Activated CD4-positive, alpha-beta memory T cell treated with anti-CD3 and anti-CD28 coated beads for 36 hours (primary cell): ENCODE measurements at regions not wholly inside any gene's neighbourhood (a gene's known extent, or its start where the extent isn't known, plus 50 kb on each side); places are given as distances from the start of the nearest gene placed in this dataset.
"Not testable (repeated sequence)": the region's sequence is repeated elsewhere in the genome, so short reads cannot be mapped to it uniquely, and the experiment has no call there.

Experiments used
- CTCF ChIA-PET: fragments of 350-600 bp; sonication (Branson Sonifier 250); formaldehyde crosslinking; loops from one replicate; lab custom pipeline; 2021; ENCODE audit warnings: antibody characterized with exemption, inconsistent platforms; lab: Charles Lee
- POLR2A ChIA-PET: fragments of 350-600 bp; sonication (Branson Sonifier 250); formaldehyde crosslinking; loops from one replicate; lab custom pipeline; 2021; ENCODE audit warnings: antibody characterized with exemption; lab: Charles Lee
- DNase-seq: peaks from one replicate; pipeline ENCODE4 v3.0.0-alpha.2; 2020
- H3K27ac Mint-ChIP-seq: one replicate; pipeline ENCODE4 v1.8.0; 2021; ENCODE audit warnings: mixed read lengths
- H3K27me3 Mint-ChIP-seq: one replicate; pipeline ENCODE4 v1.8.0; 2021; ENCODE audit warnings: mixed read lengths
- H3K36me3 Mint-ChIP-seq: one replicate; pipeline ENCODE4 v1.8.0; 2021; ENCODE audit warnings: mixed read lengths
- H3K4me1 Mint-ChIP-seq: one replicate; pipeline ENCODE4 v1.8.0; 2021; ENCODE audit warnings: low read depth, mixed read lengths
- H3K4me3 Mint-ChIP-seq: one replicate; pipeline ENCODE4 v1.8.0; 2021; ENCODE audit warnings: mild to moderate bottlenecking, mixed read lengths
- H3K9me3 Mint-ChIP-seq: one replicate; pipeline ENCODE4 v1.8.0; 2021; ENCODE audit warnings: mixed read lengths
- intact Hi-C: fragments of 100-400 bp; cut with micrococcal nuclease; formaldehyde crosslinking; loops from one replicate; pipeline ENCODE4 v1.15.1; 2023

- Mint-ChIP-seq H3K27ac (no peak overlapping the region), H3K27me3 (no peaks in the 10 kb centered on the region), H3K4me1 (no peaks in the 10 kb centered on the region), H3K36me3 (no peaks in the 10 kb centered on the region), H3K9me3 (no peaks in the 10 kb centered on the region), H3K4me3 (no peak overlapping the region)
- no peak for DNase-seq
- POLR2A ChIA-PET, result no interaction called here
- CTCF ChIA-PET, result interaction anchor here (0.6 kb wide), 1 partner anchor 10 kb away, joined by 3 read pairs; no protein-coding TSS in a partner anchor
- intact Hi-C loops, result no loop called here
These were observed 156.5 kb downstream of the HLX start for GRCh38 chr1:221035662-221036153.

DNA sequence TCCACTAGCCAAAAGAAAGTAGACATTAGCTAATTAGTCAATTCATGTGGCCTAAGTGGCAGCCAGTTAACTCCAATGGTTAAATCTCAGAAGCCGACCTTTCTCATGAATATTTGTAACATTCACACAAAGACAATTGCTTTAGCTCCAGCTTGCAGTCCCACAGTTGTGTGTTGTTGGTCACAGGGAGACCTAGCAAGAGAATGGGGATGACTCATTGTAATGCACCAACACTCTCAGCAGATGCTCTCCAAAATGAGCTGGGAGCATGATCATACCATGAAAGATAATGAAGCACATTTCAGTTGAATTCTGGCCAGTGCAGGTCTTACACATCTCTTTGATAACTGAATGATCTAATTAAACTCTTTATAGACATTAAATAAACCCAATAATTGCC is 160.4 kb downstream of the HLX start:
- no peaks in the 10 kb centered on the region for H3K36me3 Mint-ChIP-seq
- no peak for DNase-seq
- no peaks in the 10 kb centered on the region for H3K27me3 Mint-ChIP-seq
- H3K27ac Mint-ChIP-seq, result no peak overlapping the region
- ChIA-PET POLR2A (no interaction called here), CTCF (no interaction called here)
- H3K4me1 Mint-ChIP-seq, result no peaks in the 10 kb centered on the region
- no peak overlapping the region for H3K4me3 Mint-ChIP-seq
- intact Hi-C loops, result no loop called here
- H3K9me3 Mint-ChIP-seq, result no peaks in the 10 kb centered on the region

DNA sequence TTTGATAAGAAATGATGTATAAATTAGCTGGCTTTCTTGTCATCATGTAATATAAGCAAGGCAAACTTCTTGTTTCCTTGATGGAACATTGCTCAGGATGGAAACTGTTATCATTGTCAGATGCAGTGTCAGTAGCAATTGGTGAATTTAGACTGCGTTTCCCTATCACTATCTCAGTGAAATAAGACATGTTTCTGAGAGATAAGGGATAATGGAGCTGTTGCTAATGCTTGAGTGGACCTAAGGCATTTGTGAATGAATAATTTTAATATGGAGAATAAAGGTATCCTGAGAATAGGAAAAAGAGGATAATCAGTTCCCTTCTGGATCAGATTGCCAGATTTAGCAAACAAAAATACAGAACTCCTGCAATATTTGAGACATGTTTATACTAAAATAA is 160.9 kb downstream of the HLX start:
- Mint-ChIP-seq H3K4me1 (no peaks in the 10 kb centered on the region), H3K9me3 (no peaks in the 10 kb centered on the region), H3K27ac (no peak overlapping the region), H3K36me3 (no peaks in the 10 kb centered on the region), H3K27me3 (peaks cover 2% of the 10 kb centered on the region), H3K4me3 (no peak overlapping the region)
- no peak for DNase-seq
- intact Hi-C loops, result no loop called here
- ChIA-PET CTCF (no interaction called here), POLR2A (no interaction called here)

GRCh38 chr1:221040691-221041285 is 161.5 kb downstream of the HLX start:
- intact Hi-C loops, result no loop called here
- H3K9me3 Mint-ChIP-seq, result no peaks in the 10 kb centered on the region
- H3K27ac Mint-ChIP-seq, result no peak overlapping the region
- no peak overlapping the region for H3K4me3 Mint-ChIP-seq
- no peaks in the 10 kb centered on the region for H3K4me1 Mint-ChIP-seq
- no peaks in the 10 kb centered on the region for H3K36me3 Mint-ChIP-seq
- peaks cover 2% of the 10 kb centered on the region for H3K27me3 Mint-ChIP-seq
- CTCF ChIA-PET, result no interaction called here
- POLR2A ChIA-PET, result no interaction called here
- DNase-seq, result no peak

GRCh38 chr1:221044538-221044937 is 165.3 kb downstream of the HLX start:
- Mint-ChIP-seq H3K4me1 (no peaks in the 10 kb centered on the region), H3K36me3 (no peaks in the 10 kb centered on the region), H3K9me3 (peaks cover 3% of the 10 kb centered on the region), H3K27ac (no peak overlapping the region), H3K4me3 (no peak overlapping the region), H3K27me3 (peaks cover 4% of the 10 kb centered on the region)
- POLR2A ChIA-PET, result no interaction called here
- intact Hi-C loops, result no loop called here
- DNase-seq, result no peak
- CTCF ChIA-PET, result interaction anchor here (0.7 kb wide), 1 partner anchor 77 kb away, joined by 3 read pairs; no protein-coding TSS in a partner anchor

DNA sequence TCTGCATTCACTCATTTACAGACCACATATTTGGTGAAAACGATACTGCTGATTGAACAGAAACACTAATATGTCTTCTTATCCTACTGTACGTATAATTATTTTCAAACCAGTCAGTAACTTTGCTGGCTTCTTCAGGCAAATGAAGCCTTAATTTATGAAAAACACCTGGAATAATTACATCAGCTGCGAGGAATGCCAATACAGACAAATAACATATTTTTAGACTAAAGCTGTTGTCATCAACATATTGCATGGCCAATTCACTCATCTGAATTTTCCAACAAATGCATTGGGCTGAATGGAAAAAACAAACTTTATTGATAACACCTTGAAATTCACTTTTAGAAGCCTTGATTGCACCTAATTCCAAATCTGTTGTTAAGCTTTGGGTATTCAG is 165.9 kb downstream of the HLX start:
- Mint-ChIP-seq H3K36me3 (no peaks in the 10 kb centered on the region), H3K27me3 (peaks cover 4% of the 10 kb centered on the region), H3K9me3 (peaks cover 9% of the 10 kb centered on the region), H3K27ac (no peak overlapping the region), H3K4me3 (no peak overlapping the region), H3K4me1 (no peaks in the 10 kb centered on the region)
- intact Hi-C loops, result no loop called here
- ChIA-PET CTCF (interaction anchor here (0.7 kb wide), 1 partner anchor 77 kb away, joined by 3 read pairs; no protein-coding TSS in a partner anchor), POLR2A (no interaction called here)
- DNase-seq, result no peak

DNA sequence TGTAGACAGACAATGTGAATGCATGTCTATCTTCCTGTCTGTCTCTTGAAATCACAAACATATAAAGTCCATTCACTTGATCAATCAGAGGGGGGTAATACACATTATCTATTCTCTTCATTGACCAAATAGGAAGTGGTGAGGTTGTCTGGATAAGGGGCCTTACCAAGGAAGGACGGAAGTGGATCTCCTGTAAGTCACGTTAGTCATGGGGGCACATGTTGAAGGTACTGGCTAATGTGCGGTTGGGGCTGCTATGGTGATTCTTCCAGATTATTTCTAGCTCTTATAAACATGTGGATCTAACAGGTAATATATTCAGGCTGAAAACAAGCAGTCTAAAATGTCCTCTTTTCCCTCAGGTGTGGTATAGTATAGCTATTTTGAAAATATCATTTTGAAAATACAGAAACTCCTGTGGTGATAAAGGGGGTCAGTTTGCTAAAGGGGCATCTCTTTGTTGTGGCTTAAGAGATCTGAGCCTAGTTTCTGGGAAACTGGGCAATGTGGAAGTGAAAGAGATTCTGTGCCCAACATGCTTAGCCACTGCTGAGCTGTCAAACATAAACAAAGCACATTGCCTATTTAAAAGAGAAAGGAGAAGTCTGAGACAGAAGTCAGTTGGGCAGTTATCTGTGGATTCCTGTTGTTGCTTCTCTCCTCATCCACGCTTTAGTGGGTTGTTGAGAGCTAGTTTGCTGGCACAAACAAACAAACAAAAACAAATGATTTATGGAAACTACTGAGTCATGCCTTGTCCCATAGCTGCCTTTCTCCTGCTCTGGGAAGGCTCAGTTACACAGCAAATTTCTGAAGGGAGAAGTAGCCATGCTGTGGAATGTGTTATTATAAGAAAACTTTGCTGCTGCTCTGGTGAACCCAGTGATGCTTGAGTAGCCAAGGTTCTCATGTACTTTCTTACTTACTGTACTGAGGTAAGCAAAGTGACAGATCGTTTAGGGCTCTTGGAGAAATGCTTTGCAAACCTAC is 166.9 kb downstream of the HLX start:
- DNase-seq, result no peak
- H3K9me3 Mint-ChIP-seq, result peaks cover 11% of the 10 kb centered on the region
- intact Hi-C loops, result no loop called here
- H3K4me3 Mint-ChIP-seq, result no peak overlapping the region
- peaks cover 4% of the 10 kb centered on the region for H3K27me3 Mint-ChIP-seq
- no peaks in the 10 kb centered on the region for H3K4me1 Mint-ChIP-seq
- ChIA-PET POLR2A (no interaction called here), CTCF (no interaction called here)
- no peaks in the 10 kb centered on the region for H3K36me3 Mint-ChIP-seq
- no peak overlapping the region for H3K27ac Mint-ChIP-seq

GRCh38 chr1:221051391-221051790 is 172.1 kb downstream of the HLX start:
- H3K36me3 Mint-ChIP-seq, CTCF ChIA-PET: not testable (repeated sequence)

DNA sequence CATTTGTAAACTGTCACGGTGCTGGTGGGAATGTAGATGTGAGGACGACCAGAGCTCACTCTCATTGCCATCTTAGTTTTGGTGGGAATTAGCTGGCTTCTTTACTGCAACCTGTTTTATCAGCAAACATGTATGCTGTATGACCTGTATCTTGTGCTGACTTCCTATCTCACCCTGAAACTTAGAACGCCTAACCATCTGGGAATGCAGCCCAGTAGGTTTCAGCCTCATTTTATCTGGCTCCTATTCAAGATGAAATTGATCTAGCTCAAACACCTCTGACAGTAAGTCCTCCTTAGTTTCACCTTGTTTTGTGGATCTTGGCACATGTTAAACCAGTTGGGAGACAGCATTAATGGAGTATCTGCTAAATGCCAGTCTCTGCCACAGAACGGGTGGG is 174.6 kb downstream of the HLX start:
- H3K4me1 Mint-ChIP-seq, result no peaks in the 10 kb centered on the region
- DNase-seq, result no peak
- intact Hi-C loops, result no loop called here
- CTCF ChIA-PET, result no interaction called here
- H3K4me3 Mint-ChIP-seq, result no peak overlapping the region
- POLR2A ChIA-PET, result no interaction called here
- peaks cover 13% of the 10 kb centered on the region for H3K9me3 Mint-ChIP-seq
- H3K27me3 Mint-ChIP-seq, result no peaks in the 10 kb centered on the region
- no peak overlapping the region for H3K27ac Mint-ChIP-seq
- H3K36me3 Mint-ChIP-seq, result no peaks in the 10 kb centered on the region

More at GRCh38 chr1:221051391-221051790, 172.1 kb downstream of the HLX start:
- H3K4me1 Mint-ChIP-seq, H3K27me3 Mint-ChIP-seq, DNase-seq, POLR2A ChIA-PET, intact Hi-C loops, H3K4me3 Mint-ChIP-seq, H3K27ac Mint-ChIP-seq: not testable (repeated sequence)
- H3K9me3 Mint-ChIP-seq, result peaks cover 13% of the 10 kb centered on the region

DNA sequence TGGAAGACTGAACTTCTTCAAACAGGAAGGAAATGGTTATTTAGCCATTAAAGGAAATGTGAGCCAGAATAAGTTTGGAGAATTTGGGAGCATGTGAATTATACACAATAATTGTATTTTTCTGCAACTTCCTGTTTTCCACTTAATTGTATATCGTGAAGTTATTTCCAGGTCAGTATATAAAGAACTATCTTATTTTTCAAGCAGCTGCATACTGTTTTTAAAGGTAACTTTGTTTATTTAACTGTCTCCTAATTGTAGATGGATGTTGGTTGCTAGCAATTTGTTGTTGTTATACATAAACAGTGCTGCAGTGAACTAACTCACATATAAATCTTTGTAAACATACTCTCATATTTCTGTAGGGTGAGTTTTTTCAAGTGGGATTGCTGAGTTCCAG is 180.3 kb downstream of the HLX start:
- CTCF ChIA-PET, result no interaction called here
- Mint-ChIP-seq H3K4me1 (no peaks in the 10 kb centered on the region), H3K27me3 (peaks cover 2% of the 10 kb centered on the region), H3K27ac (no peak overlapping the region), H3K36me3 (no peaks in the 10 kb centered on the region), H3K9me3 (no peaks in the 10 kb centered on the region), H3K4me3 (no peak overlapping the region)
- POLR2A ChIA-PET, result no interaction called here
- intact Hi-C loops, result no loop called here
- DNase-seq, result no peak

DNA sequence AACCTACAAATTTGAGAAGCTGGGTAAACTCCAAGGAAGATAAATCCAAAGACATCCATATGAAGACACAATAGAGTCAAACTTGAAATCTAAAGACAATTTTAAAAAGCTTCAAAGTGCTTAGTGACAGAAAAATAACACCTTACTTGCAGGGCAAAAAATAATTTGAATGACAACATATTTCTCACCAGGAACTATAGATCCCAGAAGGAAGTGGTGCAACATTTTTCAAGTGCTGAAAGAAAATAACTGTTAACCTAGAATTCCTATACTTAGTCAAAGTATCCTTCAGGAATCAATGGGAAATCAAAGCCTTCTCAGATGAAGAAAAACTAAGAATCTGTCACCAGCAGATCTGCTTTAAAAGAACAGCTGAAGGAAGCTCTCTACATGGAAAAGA is 184.4 kb downstream of the HLX start:
- no peak overlapping the region for H3K4me3 Mint-ChIP-seq

DNA sequence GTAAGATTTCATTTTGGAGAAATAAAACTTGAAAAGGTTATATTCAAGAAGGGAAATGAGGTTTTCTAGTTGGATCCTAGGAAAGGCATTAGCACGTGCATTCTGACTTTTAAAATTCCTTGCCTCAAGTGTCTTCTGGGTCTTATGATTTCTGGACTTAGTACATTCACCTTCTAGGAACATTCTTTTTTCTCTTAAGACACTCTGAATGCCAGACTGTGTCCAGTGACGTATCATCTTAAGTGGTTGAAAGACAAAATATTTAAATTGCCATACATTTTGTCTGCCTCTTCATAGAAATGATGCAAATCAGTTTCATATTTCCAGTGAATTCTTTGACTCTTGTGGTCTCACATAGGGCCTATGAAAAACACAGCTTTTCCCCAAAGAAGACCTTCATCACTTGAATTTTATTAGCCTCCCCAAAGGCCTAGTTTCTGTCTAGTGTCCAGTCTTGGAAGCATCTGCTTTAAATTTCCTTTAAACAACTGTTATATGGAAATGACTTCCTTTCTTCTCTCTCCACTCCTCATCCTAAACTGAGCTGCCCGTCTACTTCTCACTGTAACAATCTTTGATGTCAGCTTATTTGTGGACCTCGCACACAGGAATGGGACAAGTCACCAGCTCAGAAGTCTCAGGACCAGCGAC is 187.2 kb downstream of the HLX start:
- intact Hi-C loops, result loop anchor here (5.0 kb wide), 1 partner anchor 371 kb away; no protein-coding TSS in a partner anchor
- H3K4me3 Mint-ChIP-seq, result no peak overlapping the region
- H3K27me3 Mint-ChIP-seq, result peaks cover 6% of the 10 kb centered on the region
- no peak overlapping the region for H3K27ac Mint-ChIP-seq
- CTCF ChIA-PET, result no interaction called here
- H3K4me1 Mint-ChIP-seq, result no peaks in the 10 kb centered on the region
- H3K36me3 Mint-ChIP-seq, result no peaks in the 10 kb centered on the region
- no peaks in the 10 kb centered on the region for H3K9me3 Mint-ChIP-seq
- DNase-seq, result no peak
- POLR2A ChIA-PET, result no interaction called here

More for the DNA sequence above, 184.4 kb downstream of the HLX start:
- POLR2A ChIA-PET, result no interaction called here
- H3K4me1 Mint-ChIP-seq, result no peaks in the 10 kb centered on the region
- no peaks in the 10 kb centered on the region for H3K9me3 Mint-ChIP-seq
- intact Hi-C loops, result no loop called here
- no peak overlapping the region for H3K27ac Mint-ChIP-seq
- H3K36me3 Mint-ChIP-seq, result no peaks in the 10 kb centered on the region
- CTCF ChIA-PET, result no interaction called here
- peaks cover 6% of the 10 kb centered on the region for H3K27me3 Mint-ChIP-seq
- DNase-seq, result no peak
